Stimulated activated naive CD8-positive, alpha-beta T cell treated with anti-CD3 and anti-CD28 coated beads, Interleukin-15, Interleukin-2, amounts not matched to agents 100 U/mL and 50 U/mL, for 24 hours (primary cell): ENCODE measurements at regions not wholly inside any gene's neighbourhood (a gene's known extent, or its start where the extent isn't known, plus 50 kb on each side); places are given as distances from the start of the nearest gene placed in this dataset.

Experiments
- ATAC-seq: fragments of 150-1000 bp; cut with Tn5 transposase; one replicate; pipeline ENCODE4 v1.10.0; 2021
- DNase-seq: peaks from one replicate; pipeline ENCODE4 v3.0.0; 2021

GRCh38 chr7:32263611-32264010 lies 193.4 kb upstream of the PDE1C start:
- DNase-seq = no peak
- ATAC-seq = no peak

- ATAC-seq = no peak
- no peak for DNase-seq
Observed at GRCh38 chr7:32262315-32262714, 192.1 kb upstream of the PDE1C start.

- ATAC-seq (no peak), DNase-seq (no peak)
Observed at GRCh38 chr7:32259931-32260596, 189.9 kb upstream of the PDE1C start.

- ATAC-seq (no peak), DNase-seq (no peak)
Observed at GRCh38 chr7:32258265-32258664, 188.1 kb upstream of the PDE1C start.

- ATAC-seq = no peak
Observed at GRCh38 chr7:32257621-32258020, 187.4 kb upstream of the PDE1C start.

GRCh38 chr7:32256811-32257210 lies 186.6 kb upstream of the PDE1C start:
- no peak for ATAC-seq

More at GRCh38 chr7:32257621-32258020, 187.4 kb upstream of the PDE1C start:
- DNase-seq = no peak

GRCh38 chr7:32256376-32256775 lies 186.2 kb upstream of the PDE1C start:
- ATAC-seq = no peak
- no peak for DNase-seq

More at GRCh38 chr7:32256811-32257210, 186.6 kb upstream of the PDE1C start:
- DNase-seq = no peak

GRCh38 chr7:32255036-32255435 lies 184.8 kb upstream of the PDE1C start:
- ATAC-seq (no peak), DNase-seq (no peak)

GRCh38 chr7:32253299-32253698 lies 183.1 kb upstream of the PDE1C start:
- no peak for DNase-seq
- no peak for ATAC-seq

- DNase-seq (no peak), ATAC-seq (no peak)
Observed at GRCh38 chr7:32251659-32252058, 181.5 kb upstream of the PDE1C start.

GRCh38 chr7:32250471-32251260 lies 180.5 kb upstream of the PDE1C start:
- ATAC-seq (no peak), DNase-seq (no peak)

- no peak for ATAC-seq
- no peak for DNase-seq
Observed at GRCh38 chr7:32250003-32250402, 179.8 kb upstream of the PDE1C start.

GRCh38 chr7:32248522-32248921 lies 178.3 kb upstream of the PDE1C start:
- ATAC-seq = no peak
- DNase-seq = no peak

- ATAC-seq (no peak), DNase-seq (no peak)
Observed at GRCh38 chr7:32244806-32245345, 174.7 kb upstream of the PDE1C start.

GRCh38 chr7:32243687-32244290 lies 173.6 kb upstream of the PDE1C start:
- ATAC-seq (no peak), DNase-seq (no peak)

GRCh38 chr7:32242436-32242835 lies 172.2 kb upstream of the PDE1C start:
- DNase-seq (no peak), ATAC-seq (no peak)

GRCh38 chr7:32241636-32242035 lies 171.4 kb upstream of the PDE1C start:
- DNase-seq (no peak), ATAC-seq (no peak)

- no peak for ATAC-seq
- no peak for DNase-seq
Observed at GRCh38 chr7:32239764-32240163, 169.6 kb upstream of the PDE1C start.

GRCh38 chr7:32228601-32229000 lies 158.4 kb upstream of the PDE1C start:
- ATAC-seq (no peak), DNase-seq (no peak)

GRCh38 chr7:32227746-32228145 lies 157.5 kb upstream of the PDE1C start:
- no peak for DNase-seq
- no peak for ATAC-seq

GRCh38 chr7:32224276-32224675 lies 154.1 kb upstream of the PDE1C start:
- DNase-seq (no peak), ATAC-seq (no peak)

- ATAC-seq = no peak
- DNase-seq = no peak
Observed at GRCh38 chr7:32223721-32224120, 153.5 kb upstream of the PDE1C start.

- ATAC-seq = no peak
Observed at GRCh38 chr7:32223071-32223650, 153.0 kb upstream of the PDE1C start.

More at GRCh38 chr7:32223071-32223650, 153.0 kb upstream of the PDE1C start:
- no peak for DNase-seq
